ENCODE measurements at regions not wholly inside any gene's neighbourhood (a gene's known extent, or its start where the extent isn't known, plus 50 kb on each side); places are given as distances from the start of the nearest gene placed in this dataset.
"Not testable (repeated sequence)": the region's sequence is repeated elsewhere in the genome, so short reads cannot be mapped to it uniquely, and the experiment has no call there.

- TF ChIP-seq POLR2A (IDR thresholded peaks at IDR 0.05): not testable (repeated sequence)
- TF ChIP-seq, protein P1, sequence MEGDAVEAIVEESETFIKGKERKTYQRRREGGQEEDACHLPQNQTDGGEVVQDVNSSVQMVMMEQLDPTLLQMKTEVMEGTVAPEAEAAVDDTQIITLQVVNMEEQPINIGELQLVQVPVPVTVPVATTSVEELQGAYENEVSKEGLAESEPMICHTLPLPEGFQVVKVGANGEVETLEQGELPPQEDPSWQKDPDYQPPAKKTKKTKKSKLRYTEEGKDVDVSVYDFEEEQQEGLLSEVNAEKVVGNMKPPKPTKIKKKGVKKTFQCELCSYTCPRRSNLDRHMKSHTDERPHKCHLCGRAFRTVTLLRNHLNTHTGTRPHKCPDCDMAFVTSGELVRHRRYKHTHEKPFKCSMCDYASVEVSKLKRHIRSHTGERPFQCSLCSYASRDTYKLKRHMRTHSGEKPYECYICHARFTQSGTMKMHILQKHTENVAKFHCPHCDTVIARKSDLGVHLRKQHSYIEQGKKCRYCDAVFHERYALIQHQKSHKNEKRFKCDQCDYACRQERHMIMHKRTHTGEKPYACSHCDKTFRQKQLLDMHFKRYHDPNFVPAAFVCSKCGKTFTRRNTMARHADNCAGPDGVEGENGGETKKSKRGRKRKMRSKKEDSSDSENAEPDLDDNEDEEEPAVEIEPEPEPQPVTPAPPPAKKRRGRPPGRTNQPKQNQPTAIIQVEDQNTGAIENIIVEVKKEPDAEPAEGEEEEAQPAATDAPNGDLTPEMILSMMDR (IDR thresholded peaks at IDR 0.05): not testable (repeated sequence)
Measured at GRCh38 chr3:90086297-90086696, 978.9 kb downstream of the EPHA3 start.
